HFFc6 (cell line): ENCODE measurements at regions not wholly inside any gene's neighbourhood (a gene's known extent, or its start where the extent isn't known, plus 50 kb on each side); places are given as distances from the start of the nearest gene placed in this dataset.

Experiments used
- DNase-seq: peaks from one replicate; pipeline ENCODE4 v3.0.0-alpha.2; 2018
- H3K27ac Mint-ChIP-seq: 2 replicates; pipeline ENCODE4 v1.8.0; 2020; ENCODE audit warnings: mild to moderate bottlenecking, mixed read lengths
- H3K27me3 Mint-ChIP-seq: 2 replicates; pipeline ENCODE4 v1.8.0; 2021; ENCODE audit warnings: mild to moderate bottlenecking, moderate library complexity, mixed read lengths; ENCODE audit not compliant: insufficient read depth
- H3K36me3 Mint-ChIP-seq: 2 replicates; pipeline ENCODE4 v1.8.0; 2021; ENCODE audit warnings: low read depth, mixed read lengths
- H3K4me1 Mint-ChIP-seq: 2 replicates; pipeline ENCODE4 v1.8.0; 2020; ENCODE audit warnings: low read depth, mixed read lengths
- H3K4me3 Mint-ChIP-seq: 2 replicates; pipeline ENCODE4 v1.8.0; 2020; ENCODE audit warnings: mild to moderate bottlenecking, moderate library complexity, mixed read lengths
- H3K9me3 Mint-ChIP-seq: 2 replicates; pipeline ENCODE4 v1.8.0; 2020; ENCODE audit warnings: mild to moderate bottlenecking, mixed read lengths
- CTCF ChIP-seq: fragments of 200-600 bp; sonication (generic); IDR thresholded peaks from 2 replicates; pipeline ENCODE4 v1.5.0; 2021; ENCODE audit warnings: antibody characterized with exemption, mild to moderate bottlenecking

GRCh38 chr4:36511785-36512184 is 230.4 kb downstream of the DTHD1 start:
- no peaks in the 10 kb centered on the region; the same call in 1 of the 2 replicates for H3K36me3 Mint-ChIP-seq
- no peaks in the 10 kb centered on the region for H3K4me1 Mint-ChIP-seq
- DNase-seq = no peak
- no peak overlapping the region for H3K4me3 Mint-ChIP-seq
- no peaks in the 10 kb centered on the region for H3K27me3 Mint-ChIP-seq
- peaks cover 49% of the 10 kb centered on the region for H3K9me3 Mint-ChIP-seq
- no peak overlapping the region for H3K27ac Mint-ChIP-seq
- TF ChIP-seq CTCF = no peak

GRCh38 chr4:36516522-36517095 is 235.2 kb downstream of the DTHD1 start:
- no peak for DNase-seq
- H3K36me3 Mint-ChIP-seq = no peaks in the 10 kb centered on the region; the same call in 1 of the 2 replicates
- TF ChIP-seq CTCF = no peak
- no peaks in the 10 kb centered on the region; the same call in 1 of the 2 replicates for H3K27me3 Mint-ChIP-seq
- H3K4me1 Mint-ChIP-seq = no peaks in the 10 kb centered on the region
- no peak overlapping the region for H3K4me3 Mint-ChIP-seq
- no peak overlapping the region for H3K27ac Mint-ChIP-seq
- H3K9me3 Mint-ChIP-seq = peaks cover 50% of the 10 kb centered on the region

- H3K4me3 Mint-ChIP-seq = no peak overlapping the region
- DNase-seq = no peak
- TF ChIP-seq CTCF = no peak
- no peaks in the 10 kb centered on the region; the same call in 1 of the 2 replicates for H3K36me3 Mint-ChIP-seq
- H3K27ac Mint-ChIP-seq = no peak overlapping the region
- no peaks in the 10 kb centered on the region; the same call in 1 of the 2 replicates for H3K27me3 Mint-ChIP-seq
- peaks cover 42% of the 10 kb centered on the region for H3K9me3 Mint-ChIP-seq
- H3K4me1 Mint-ChIP-seq = no peaks in the 10 kb centered on the region
These were observed 241.8 kb downstream of the DTHD1 start for GRCh38 chr4:36523182-36523581.

- H3K4me3 Mint-ChIP-seq = no peak overlapping the region
- H3K27me3 Mint-ChIP-seq = no peaks in the 10 kb centered on the region
- no peak for TF ChIP-seq CTCF
- H3K4me1 Mint-ChIP-seq = no peaks in the 10 kb centered on the region
- no peak overlapping the region for H3K27ac Mint-ChIP-seq
- no peak for DNase-seq
- no peaks in the 10 kb centered on the region for H3K36me3 Mint-ChIP-seq
- H3K9me3 Mint-ChIP-seq = peaks cover 36% of the 10 kb centered on the region
These were observed 251.4 kb downstream of the DTHD1 start for GRCh38 chr4:36532670-36533379.

GRCh38 chr4:36533944-36534343 is 252.5 kb downstream of the DTHD1 start:
- H3K27ac Mint-ChIP-seq = no peak overlapping the region
- no peaks in the 10 kb centered on the region for H3K27me3 Mint-ChIP-seq
- no peak for TF ChIP-seq CTCF
- no peaks in the 10 kb centered on the region for H3K4me1 Mint-ChIP-seq
- peaks cover 33% of the 10 kb centered on the region for H3K9me3 Mint-ChIP-seq
- DNase-seq = no peak
- no peak overlapping the region for H3K4me3 Mint-ChIP-seq
- no peaks in the 10 kb centered on the region for H3K36me3 Mint-ChIP-seq
